Esophagus squamous epithelium (tissue), 5 donors: ENCODE measurements at regions not wholly inside any gene's neighbourhood (a gene's known extent, or its start where the extent isn't known, plus 50 kb on each side); places are given as distances from the start of the nearest gene placed in this dataset.

ENCODE experiments used
- DNase-seq: peaks from one replicate; lab custom pipeline; 2025; lab: John Stamatoyannopoulos, UW
- H3K27ac ChIP-seq, 4 donors: fragments of 200-600 bp; sonication (generic); one replicate each; pipeline ENCODE4 v1.5.1; 2016 to 2019; ENCODE audit warnings: mild to moderate bottlenecking in 1 of 4
- H3K27me3 ChIP-seq, 4 donors: fragments of 200-600 bp; sonication (generic); 1 replicate in 3 of 4; 2 replicates in 1 of 4; pipeline versions ENCODE4 v1.5.1 to v1.6.0; 2017 to 2021; ENCODE audit warnings: antibody characterized with exemption in 1 of 4
- H3K36me3 ChIP-seq, 3 donors: fragments of 200-600 bp; sonication (generic); one replicate each; pipeline ENCODE4 v1.5.1; 2016 to 2019
- H3K4me1 ChIP-seq, 3 donors: fragments of 200-600 bp; sonication (generic); one replicate each; pipeline ENCODE4 v1.5.1; 2017 to 2019
- H3K4me3 ChIP-seq, 4 donors: fragments of 200-600 bp; sonication (generic); 1 replicate in 3 of 4; 2 replicates in 1 of 4; pipeline ENCODE4 v1.5.1; 2016 to 2019; ENCODE audit warnings: mild to moderate bottlenecking in 2 of 4, moderate library complexity in 1 of 4
- H3K9me3 ChIP-seq, 3 donors: fragments of 200-600 bp; sonication (generic); one replicate each; pipeline ENCODE4 v1.5.1; 2016 to 2019
- CTCF ChIP-seq, 6 experiments: fragments of 450-650 bp in 4 of 6; fragments of 200-600 bp in 2 of 6; sonication (generic) in 2 of 6; IDR thresholded peaks; one replicate each; pipeline ENCODE4 v1.5.1; 2016 to 2019; ENCODE audit warnings: antibody characterized with exemption in 6 of 6, mild to moderate bottlenecking in 4 of 6, moderate library complexity in 4 of 6
- POLR2A ChIP-seq, 4 donors: fragments of 450-650 bp; IDR thresholded peaks; one replicate each; pipeline ENCODE4 v1.6.1; 2017; ENCODE audit warnings: antibody characterized with exemption in 4 of 4, mild to moderate bottlenecking in 4 of 4, moderate library complexity in 3 of 4
- WGBS, 2 donors: methylation state at CpG; one replicate each; pipeline ENCODE4 v1.1.5; 2018; 5-methylcytosine and 5-hydroxymethylcytosine counted together
- intact Hi-C: fragments of 100-400 bp; cut with DNase I; formaldehyde crosslinking; loops from one replicate; pipeline ENCODE4 v1.15.0; 2022
- donor health status: DM: yes; HTN: yes; CAD: no.

- Histone ChIP-seq H3K36me3 (no peaks in the 10 kb centered on the region), H3K27ac (no peak overlapping the region), H3K4me1 (no peaks in the 10 kb centered on the region), H3K9me3 (no peaks in the 10 kb centered on the region), H3K4me3 (no peak overlapping the region), H3K27me3 (peaks cover 0 to 5% (median 0%) of the 10 kb centered on the region in 4 donors)
- TF ChIP-seq POLR2A (IDR thresholded peaks at IDR 0.05) (no peak), CTCF (IDR thresholded peaks at IDR 0.05) (no peak)
- WGBS, 2 donors, result 75 to 80% methylated on average over 2 of the region's 2 CpGs
- DNase-seq, result no peak
- intact Hi-C loops, result no loop called here
Observed at GRCh38 chr5:155867522-155868088, 459.4 kb upstream of the SGCD start.

GRCh38 chr5:155870636-155871035 lies 456.3 kb upstream of the SGCD start:
- no peak overlapping the region for H3K27ac ChIP-seq
- H3K9me3 ChIP-seq, result no peaks in the 10 kb centered on the region
- H3K36me3 ChIP-seq, result no peaks in the 10 kb centered on the region
- intact Hi-C loops, result no loop called here
- no peak for TF ChIP-seq POLR2A (IDR thresholded peaks at IDR 0.05)
- no peak for TF ChIP-seq CTCF (IDR thresholded peaks at IDR 0.05)
- peaks cover 0 to 5% (median 0%) of the 10 kb centered on the region in 4 donors for H3K27me3 ChIP-seq
- no peak overlapping the region for H3K4me3 ChIP-seq
- no peaks in the 10 kb centered on the region for H3K4me1 ChIP-seq
- 61 to 71% methylated on average over 7 of the region's 7 CpGs for WGBS, 2 donors
- DNase-seq, result no peak

- H3K9me3 ChIP-seq, result no peaks in the 10 kb centered on the region
- TF ChIP-seq CTCF (IDR thresholded peaks at IDR 0.05), result no peak
- 31 to 35% methylated on average over 2 of the region's 2 CpGs for WGBS, 2 donors
- intact Hi-C loops, result no loop called here
- no peak for DNase-seq
- no peaks in the 10 kb centered on the region for H3K4me1 ChIP-seq
- no peak overlapping the region for H3K4me3 ChIP-seq
- no peaks in the 10 kb centered on the region for H3K36me3 ChIP-seq
- H3K27me3 ChIP-seq, result peaks cover 0 to 5% (median 0%) of the 10 kb centered on the region in 4 donors
- H3K27ac ChIP-seq, result no peak overlapping the region
Observed at GRCh38 chr5:155871623-155872022, 455.3 kb upstream of the SGCD start.

- WGBS, 2 donors, result 13 to 20% methylated on average over 4 of the region's 4 CpGs
- H3K4me1 ChIP-seq, result no peaks in the 10 kb centered on the region
Observed at GRCh38 chr5:155872629-155873220, 454.2 kb upstream of the SGCD start.

More at GRCh38 chr5:155872629-155873220, 454.2 kb upstream of the SGCD start:
- Histone ChIP-seq H3K27me3 (peaks cover 0 to 5% (median 0%) of the 10 kb centered on the region in 4 donors), H3K4me3 (no peak overlapping the region), H3K9me3 (no peaks in the 10 kb centered on the region), H3K36me3 (no peaks in the 10 kb centered on the region), H3K27ac (no peak overlapping the region)
- intact Hi-C loops, result no loop called here
- TF ChIP-seq CTCF (IDR thresholded peaks at IDR 0.05), result no peak
- TF ChIP-seq POLR2A (IDR thresholded peaks at IDR 0.05), result no peak
- DNase-seq, result no peak
